HTR-8/SVneo (cell line): ENCODE measurements at regions not wholly inside any gene's neighbourhood (a gene's known extent, or its start where the extent isn't known, plus 50 kb on each side); places are given as distances from the start of the nearest gene placed in this dataset.
"Not testable (repeated sequence)": the region's sequence is repeated elsewhere in the genome, so short reads cannot be mapped to it uniquely, and the experiment has no call there.

Source experiments
- DNase-seq: peaks from one replicate; pipeline ENCODE4 v3.0.0; 2011; ENCODE audit warnings: low spot score, mixed read lengths; ENCODE audit not compliant: insufficient read length
- FAIRE-seq: peaks from 2 replicates; lab custom pipeline; 2011; peaks lifted over from hg19 to GRCh38; lab: Jason Lieb, UNC

- FAIRE-seq, result no peak
- no peak for DNase-seq
Observed at GRCh38 chr2:65608466-65608865, 176.1 kb upstream of the SPRED2 start.

GRCh38 chr2:65607662-65608305 is 175.4 kb upstream of the SPRED2 start:
- DNase-seq, result no peak

GRCh38 chr2:65605743-65606058 is 173.3 kb upstream of the SPRED2 start:
- FAIRE-seq (no peak), DNase-seq (no peak)

More at GRCh38 chr2:65607662-65608305, 175.4 kb upstream of the SPRED2 start:
- no peak for FAIRE-seq

GRCh38 chr2:65605058-65605742 is 172.8 kb upstream of the SPRED2 start:
- DNase-seq (no peak), FAIRE-seq (no peak)

- FAIRE-seq, result no peak
- no peak for DNase-seq
Observed at GRCh38 chr2:65604246-65604645, 171.8 kb upstream of the SPRED2 start.

GRCh38 chr2:65602603-65603235 is 170.3 kb upstream of the SPRED2 start:
- no peak for DNase-seq
- FAIRE-seq, result no peak

- not testable (repeated sequence) for FAIRE-seq, DNase-seq
Observed at GRCh38 chr2:65600871-65601270, 168.5 kb upstream of the SPRED2 start.

GRCh38 chr2:65600351-65600750 is 168.0 kb upstream of the SPRED2 start:
- DNase-seq, FAIRE-seq: not testable (repeated sequence)

- DNase-seq, result no peak
- FAIRE-seq, result no peak
Observed at GRCh38 chr2:65599693-65600092, 167.3 kb upstream of the SPRED2 start.

GRCh38 chr2:65598996-65599395 is 166.6 kb upstream of the SPRED2 start:
- FAIRE-seq (no peak), DNase-seq (no peak)

- DNase-seq (no peak), FAIRE-seq (no peak)
Observed at GRCh38 chr2:65598264-65598663, 165.9 kb upstream of the SPRED2 start.

- no peak for FAIRE-seq
Observed at GRCh38 chr2:65595630-65596029, 163.2 kb upstream of the SPRED2 start.

GRCh38 chr2:65594150-65594549 is 161.8 kb upstream of the SPRED2 start:
- FAIRE-seq, result no peak

More at GRCh38 chr2:65595630-65596029, 163.2 kb upstream of the SPRED2 start:
- no peak for DNase-seq

GRCh38 chr2:65589667-65590066 is 157.3 kb upstream of the SPRED2 start:
- DNase-seq (no peak), FAIRE-seq (no peak)

More at GRCh38 chr2:65594150-65594549, 161.8 kb upstream of the SPRED2 start:
- DNase-seq, result no peak

- DNase-seq (no peak), FAIRE-seq (no peak)
Observed at GRCh38 chr2:65587779-65588178, 155.4 kb upstream of the SPRED2 start.

- no peak for FAIRE-seq
- no peak for DNase-seq
Observed at GRCh38 chr2:65586516-65586915, 154.1 kb upstream of the SPRED2 start.

GRCh38 chr2:65583061-65583460 is 150.7 kb upstream of the SPRED2 start:
- DNase-seq (no peak), FAIRE-seq (peak; percentile 54)

GRCh38 chr2:65582364-65582763 is 150.0 kb upstream of the SPRED2 start:
- no peak for DNase-seq
- FAIRE-seq, result no peak

- DNase-seq (no peak), FAIRE-seq (no peak)
Observed at GRCh38 chr2:65580824-65581223, 148.4 kb upstream of the SPRED2 start.

GRCh38 chr2:65579506-65580235 is 147.3 kb upstream of the SPRED2 start:
- no peak for FAIRE-seq
- DNase-seq, result no peak

- FAIRE-seq, result no peak
- DNase-seq, result no peak
Observed at GRCh38 chr2:65577654-65578053, 145.3 kb upstream of the SPRED2 start.
